Neural progenitor cell (in vitro differentiated cells): ENCODE measurements at regions not wholly inside any gene's neighbourhood (a gene's known extent, or its start where the extent isn't known, plus 50 kb on each side); places are given as distances from the start of the nearest gene placed in this dataset.

Experiments
- DNase-seq: peaks from one replicate; pipeline ENCODE4 v3.0.0-alpha.2; 2016; ENCODE audit warnings: low spot score
- H2AFZ ChIP-seq: fragments of 200-600 bp; sonication (generic); replicated peaks from 2 replicates; pipeline ENCODE4 v1.6.1; 2016; ENCODE audit warnings: antibody characterized with exemption
- H3F3A ChIP-seq: fragments of 200-600 bp; sonication (generic); 2 replicates; pipeline ENCODE4 v1.6.1; 2016; ENCODE audit warnings: antibody characterized with exemption, low read depth
- H3K27ac ChIP-seq: fragments of 200-600 bp; sonication (generic); 2 replicates; pipeline ENCODE4 v1.5.1; 2016; ENCODE audit warnings: mild to moderate bottlenecking
- H3K27me3 ChIP-seq: fragments of 200-600 bp; sonication (generic); 2 replicates; pipeline ENCODE4 v1.6.1; 2016; ENCODE audit warnings: mild to moderate bottlenecking, moderate library complexity
- H3K36me3 ChIP-seq: fragments of 200-600 bp; sonication (generic); 2 replicates; pipeline ENCODE4 v1.5.1; 2016
- H3K4me1 ChIP-seq: fragments of 200-600 bp; sonication (generic); 2 replicates; pipeline ENCODE4 v1.6.1; 2016; ENCODE audit warnings: mixed run types
- H3K4me2 ChIP-seq: fragments of 200-600 bp; sonication (generic); 2 replicates; pipeline ENCODE4 v1.6.1; 2016
- H3K4me3 ChIP-seq: fragments of 200-600 bp; sonication (generic); 2 replicates; pipeline ENCODE4 v1.5.1; 2016
- H3K79me2 ChIP-seq: fragments of 200-600 bp; sonication (generic); 2 replicates; pipeline ENCODE4 v1.6.1; 2016; ENCODE audit warnings: low read depth
- H3K9ac ChIP-seq: fragments of 200-600 bp; sonication (generic); 2 replicates; pipeline ENCODE4 v1.6.1; 2016
- H3K9me3 ChIP-seq: fragments of 200-600 bp; sonication (generic); 2 replicates; pipeline ENCODE4 v1.5.1; 2016; ENCODE audit warnings: low read depth
- H4K20me1 ChIP-seq: fragments of 200-600 bp; sonication (generic); 2 replicates; pipeline ENCODE4 v1.6.1; 2016; ENCODE audit warnings: low read depth
- H3K27ac Mint-ChIP-seq: 3 replicates; pipeline ENCODE4 v1.8.0; 2021; ENCODE audit warnings: mixed read lengths
- H3K27me3 Mint-ChIP-seq: 2 replicates; pipeline ENCODE4 v1.8.0; 2022; ENCODE audit warnings: low read depth, mild to moderate bottlenecking, inconsistent platforms, moderate library complexity, mixed read lengths; ENCODE audit not compliant: insufficient read depth
- H3K36me3 Mint-ChIP-seq: 3 replicates; pipeline ENCODE4 v1.8.0; 2021; ENCODE audit warnings: mixed read lengths
- H3K4me1 Mint-ChIP-seq: 3 replicates; pipeline ENCODE4 v1.8.0; 2021; ENCODE audit warnings: mixed read lengths
- H3K4me3 Mint-ChIP-seq: 3 replicates; pipeline ENCODE4 v1.8.0; 2021; ENCODE audit warnings: mild to moderate bottlenecking, moderate library complexity, mixed read lengths
- H3K9me3 Mint-ChIP-seq: 3 replicates; pipeline ENCODE4 v1.8.0; 2020; ENCODE audit warnings: mixed read lengths
- EZH2 ChIP-seq: fragments of 200-600 bp; sonication (generic); IDR thresholded peaks from 2 replicates; pipeline ENCODE4 v1.6.1; 2017; ENCODE audit warnings: antibody characterized with exemption, mild to moderate bottlenecking, moderate library complexity
- EZH2phosphoT487 ChIP-seq: fragments of 200-600 bp; sonication (generic); IDR thresholded peaks from 2 replicates; pipeline ENCODE4 v1.6.1; 2017; ENCODE audit warnings: antibody characterized with exemption
- TF ChIP-seq, protein P1 (sequence below): fragments of 200-600 bp; sonication (generic); IDR thresholded peaks from 2 replicates; pipeline ENCODE4 v1.5.1; 2017; ENCODE audit warnings: antibody characterized with exemption, mild to moderate bottlenecking

DNA sequence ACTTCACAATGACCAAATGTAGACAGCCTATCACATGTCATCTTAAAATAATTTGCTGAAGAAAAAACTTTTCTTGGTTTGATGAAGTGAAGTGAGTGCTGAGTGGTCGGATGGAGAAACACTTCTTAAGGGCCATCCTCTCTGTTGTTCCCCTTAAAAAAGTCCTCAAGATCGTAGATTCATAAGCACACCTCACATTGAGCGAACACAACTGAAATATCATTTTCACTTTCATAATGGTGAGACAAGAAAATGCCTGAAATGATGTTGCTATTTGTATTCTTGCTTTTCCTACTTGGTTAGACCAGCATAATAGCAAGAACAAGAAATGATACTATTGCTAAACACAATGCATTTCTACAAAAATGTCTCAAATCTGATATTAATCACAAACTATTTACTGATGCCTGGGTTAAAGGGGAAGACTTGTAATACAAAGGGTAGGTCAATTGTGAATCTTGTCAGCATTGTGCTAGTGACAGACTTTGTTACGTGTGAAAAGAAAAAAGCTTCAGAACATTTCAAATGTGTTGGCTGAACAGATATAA lies 305.6 kb upstream of the NR3C2 start:
- H3K27me3 ChIP-seq = no peaks in the 10 kb centered on the region
- Mint-ChIP-seq H3K9me3 (no peaks in the 10 kb centered on the region), H3K4me3 (no peak overlapping the region), H3K27ac (no peak overlapping the region), H3K27me3 (no peaks in the 10 kb centered on the region), H3K4me1 (no peaks in the 10 kb centered on the region), H3K36me3 (no peaks in the 10 kb centered on the region)
- no peaks in the 10 kb centered on the region for H3K79me2 ChIP-seq
- DNase-seq = no peak
- no peaks in the 10 kb centered on the region for H3K9me3 ChIP-seq
- H3K4me3 ChIP-seq = no peak overlapping the region
- H3K36me3 ChIP-seq = no peaks in the 10 kb centered on the region
- H3K27ac ChIP-seq = no peak overlapping the region
- no peak overlapping the region for H2AFZ ChIP-seq
- no peak overlapping the region for H3K9ac ChIP-seq
- H3F3A ChIP-seq = no peaks in the 10 kb centered on the region
- TF ChIP-seq EZH2 = no peak
- no peak overlapping the region for H3K4me2 ChIP-seq
- H4K20me1 ChIP-seq = no peaks in the 10 kb centered on the region
- H3K4me1 ChIP-seq = no peaks in the 10 kb centered on the region

GRCh38 chr4:148740701-148741100 lies 298.5 kb upstream of the NR3C2 start:
- Mint-ChIP-seq H3K27me3 (no peaks in the 10 kb centered on the region), H3K4me3 (no peak overlapping the region), H3K9me3 (no peaks in the 10 kb centered on the region), H3K4me1 (no peaks in the 10 kb centered on the region), H3K36me3 (no peaks in the 10 kb centered on the region), H3K27ac (no peak overlapping the region)
- no peak overlapping the region for H3K27ac ChIP-seq
- H3F3A ChIP-seq = no peaks in the 10 kb centered on the region
- no peak overlapping the region for H3K4me3 ChIP-seq
- no peaks in the 10 kb centered on the region for H3K9me3 ChIP-seq
- H3K79me2 ChIP-seq = no peaks in the 10 kb centered on the region
- no peaks in the 10 kb centered on the region for H3K36me3 ChIP-seq
- H4K20me1 ChIP-seq = no peaks in the 10 kb centered on the region
- no peaks in the 10 kb centered on the region for H3K27me3 ChIP-seq
- DNase-seq = no peak
- H3K4me1 ChIP-seq = no peaks in the 10 kb centered on the region
- H3K9ac ChIP-seq = no peak overlapping the region
- H3K4me2 ChIP-seq = no peak overlapping the region
- H2AFZ ChIP-seq = no peak overlapping the region
- TF ChIP-seq EZH2 = no peak
- no peak for TF ChIP-seq EZH2phosphoT487
- TF ChIP-seq, protein P1, sequence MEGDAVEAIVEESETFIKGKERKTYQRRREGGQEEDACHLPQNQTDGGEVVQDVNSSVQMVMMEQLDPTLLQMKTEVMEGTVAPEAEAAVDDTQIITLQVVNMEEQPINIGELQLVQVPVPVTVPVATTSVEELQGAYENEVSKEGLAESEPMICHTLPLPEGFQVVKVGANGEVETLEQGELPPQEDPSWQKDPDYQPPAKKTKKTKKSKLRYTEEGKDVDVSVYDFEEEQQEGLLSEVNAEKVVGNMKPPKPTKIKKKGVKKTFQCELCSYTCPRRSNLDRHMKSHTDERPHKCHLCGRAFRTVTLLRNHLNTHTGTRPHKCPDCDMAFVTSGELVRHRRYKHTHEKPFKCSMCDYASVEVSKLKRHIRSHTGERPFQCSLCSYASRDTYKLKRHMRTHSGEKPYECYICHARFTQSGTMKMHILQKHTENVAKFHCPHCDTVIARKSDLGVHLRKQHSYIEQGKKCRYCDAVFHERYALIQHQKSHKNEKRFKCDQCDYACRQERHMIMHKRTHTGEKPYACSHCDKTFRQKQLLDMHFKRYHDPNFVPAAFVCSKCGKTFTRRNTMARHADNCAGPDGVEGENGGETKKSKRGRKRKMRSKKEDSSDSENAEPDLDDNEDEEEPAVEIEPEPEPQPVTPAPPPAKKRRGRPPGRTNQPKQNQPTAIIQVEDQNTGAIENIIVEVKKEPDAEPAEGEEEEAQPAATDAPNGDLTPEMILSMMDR = no peak

DNA sequence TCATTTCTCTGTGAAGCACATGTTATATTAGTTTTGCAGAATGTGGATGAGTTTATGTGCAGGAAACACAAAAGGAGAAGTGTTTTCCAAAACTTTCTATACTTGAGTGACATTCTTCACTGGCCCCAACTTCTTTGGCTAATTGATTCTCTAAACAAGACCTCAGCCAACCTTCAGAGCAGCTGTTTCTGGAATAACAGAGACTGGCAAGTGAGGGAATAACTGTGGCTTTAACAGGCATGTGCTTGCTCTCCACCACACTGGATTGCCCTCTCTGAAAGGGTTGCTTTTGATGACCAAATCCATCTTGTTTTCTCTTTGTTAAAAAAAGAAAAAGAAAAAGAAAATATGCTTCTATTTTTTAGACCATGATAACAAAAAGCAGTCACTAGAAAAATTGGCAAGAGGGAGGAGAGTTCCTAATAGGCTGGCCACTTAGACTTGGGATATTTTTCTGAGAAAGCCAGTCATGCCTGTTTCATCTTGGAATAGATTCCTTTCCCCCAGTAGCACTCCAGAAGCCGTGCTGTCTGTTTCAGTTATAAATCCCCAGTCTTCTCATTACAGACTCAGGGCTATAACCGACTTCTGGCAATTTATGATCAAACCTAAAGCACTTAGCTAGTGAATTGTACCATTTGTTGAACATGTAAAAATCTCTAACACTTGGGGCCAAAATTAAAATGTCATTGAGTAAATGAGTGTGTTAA lies 295.0 kb upstream of the NR3C2 start:
- H3K9ac ChIP-seq = no peak overlapping the region
- H3K79me2 ChIP-seq = no peaks in the 10 kb centered on the region
- no peaks in the 10 kb centered on the region for H3K27me3 ChIP-seq
- Mint-ChIP-seq H3K27ac (no peak overlapping the region), H3K27me3 (no peaks in the 10 kb centered on the region), H3K4me3 (no peak overlapping the region), H3K36me3 (no peaks in the 10 kb centered on the region), H3K9me3 (no peaks in the 10 kb centered on the region), H3K4me1 (no peaks in the 10 kb centered on the region)
- no peaks in the 10 kb centered on the region for H3F3A ChIP-seq
- no peak overlapping the region for H3K27ac ChIP-seq
- H3K36me3 ChIP-seq = no peaks in the 10 kb centered on the region
- H3K4me3 ChIP-seq = no peak overlapping the region
- H2AFZ ChIP-seq = no peak overlapping the region
- DNase-seq = no peak
- H3K9me3 ChIP-seq = no peaks in the 10 kb centered on the region
- no peak overlapping the region for H3K4me2 ChIP-seq
- no peaks in the 10 kb centered on the region for H3K4me1 ChIP-seq
- H4K20me1 ChIP-seq = no peaks in the 10 kb centered on the region
- TF ChIP-seq EZH2 (no peak), EZH2phosphoT487 (no peak)
- TF ChIP-seq, protein P1 = no peak

DNA sequence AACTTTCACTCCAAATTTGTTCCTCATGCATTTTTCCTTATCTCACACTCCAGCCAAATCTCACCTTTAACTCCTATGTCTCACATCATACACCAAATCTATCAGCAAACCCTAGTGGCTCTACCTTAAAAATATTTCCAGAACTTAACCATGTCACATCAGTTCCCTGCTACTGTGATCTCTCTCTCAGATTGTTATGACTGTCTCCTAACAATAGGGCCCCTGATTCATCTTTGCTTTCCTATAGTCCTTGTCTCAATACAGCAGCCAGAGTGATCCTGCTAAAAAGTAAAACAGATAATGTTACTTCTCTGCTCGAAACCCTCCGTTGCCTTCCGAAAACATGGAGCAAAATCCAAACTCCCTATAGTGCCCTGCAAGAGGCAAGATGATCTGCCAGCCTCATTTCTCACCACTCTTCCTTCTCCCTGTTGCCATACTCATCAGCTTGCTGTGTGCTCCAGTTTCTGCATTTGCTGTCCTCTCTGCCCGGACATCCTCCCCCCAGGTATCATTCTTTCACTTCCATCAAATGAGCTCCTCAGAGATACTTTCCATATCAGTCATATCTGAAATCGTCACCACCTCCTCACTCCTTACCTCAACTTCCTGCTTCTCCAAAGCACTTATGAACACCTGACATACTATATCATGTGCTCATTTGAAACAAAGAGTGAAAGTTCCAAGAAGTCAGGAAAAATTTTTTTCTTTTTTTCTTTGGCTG lies 293.4 kb upstream of the NR3C2 start:
- H3K9me3 Mint-ChIP-seq = no peaks in the 10 kb centered on the region
- TF ChIP-seq, protein P1 = no peak
- TF ChIP-seq EZH2phosphoT487 (no peak), EZH2 (no peak)
- Histone ChIP-seq H3K36me3 (no peaks in the 10 kb centered on the region), H3K4me2 (no peak overlapping the region), H3F3A (no peaks in the 10 kb centered on the region), H2AFZ (no peak overlapping the region), H3K27me3 (no peaks in the 10 kb centered on the region), H3K27ac (no peak overlapping the region), H3K4me1 (no peaks in the 10 kb centered on the region), H3K79me2 (no peaks in the 10 kb centered on the region), H3K9me3 (no peaks in the 10 kb centered on the region), H4K20me1 (no peaks in the 10 kb centered on the region), H3K9ac (no peak overlapping the region), H3K4me3 (no peak overlapping the region)
- no peak overlapping the region for H3K4me3 Mint-ChIP-seq
- H3K27me3 Mint-ChIP-seq = no peaks in the 10 kb centered on the region
- DNase-seq = no peak
- H3K27ac Mint-ChIP-seq = no peak overlapping the region
- no peaks in the 10 kb centered on the region for H3K36me3 Mint-ChIP-seq
- H3K4me1 Mint-ChIP-seq = no peaks in the 10 kb centered on the region
